HAP-1 (cell line): ENCODE measurements at regions not wholly inside any gene's neighbourhood (a gene's known extent, or its start where the extent isn't known, plus 50 kb on each side); places are given as distances from the start of the nearest gene placed in this dataset.

Experiments used
- DNase-seq, 2 experiments: peaks; one replicate each; pipeline ENCODE4 v3.0.0-alpha.2; 2016 to 2020; ENCODE audit warnings: low spot score in 2 of 2
- H3K27me3 ChIP-seq: fragments of 250-450 bp; sonication (Bioruptor Pico); 2 replicates; pipeline ENCODE4 v1.5.1; 2020; ENCODE audit warnings: low read depth, mild to moderate bottlenecking, moderate library complexity
- H3K36me3 ChIP-seq: fragments of 250-450 bp; sonication (Bioruptor Pico); replicated peaks from 2 replicates; pipeline ENCODE4 v1.5.1; 2020; ENCODE audit warnings: mild to moderate bottlenecking
- H3K4me1 ChIP-seq: fragments of 250-450 bp; sonication (Bioruptor Pico); 2 replicates; pipeline ENCODE4 v1.5.1; 2020; ENCODE audit warnings: mild to moderate bottlenecking
- H3K4me3 ChIP-seq: fragments of 250-450 bp; sonication (Bioruptor Pico); 2 replicates; pipeline ENCODE4 v1.5.1; 2020; ENCODE audit warnings: mild to moderate bottlenecking, moderate library complexity
- H3K9me3 ChIP-seq: fragments of 250-450 bp; sonication (Bioruptor Pico); 2 replicates; pipeline ENCODE4 v1.5.1; 2020; ENCODE audit warnings: mild to moderate bottlenecking, moderate library complexity
- in situ Hi-C: fragments of 300-500 bp; cut with MboI; formaldehyde crosslinking; loops from 3 replicates; pipeline ENCODE4 v1.14.3; 2020; ENCODE audit warnings: low sequenced_read_pairs, inconsistent platforms, mixed read lengths

GRCh38 chrX:10755439-10756334 lies 135.3 kb upstream of the MID1 start:
- peak; percentile 8 to 26 for DNase-seq
- Histone ChIP-seq H3K27me3 (no peaks in the 10 kb centered on the region), H3K4me3 (no peak overlapping the region), H3K36me3 (no peaks in the 10 kb centered on the region), H3K4me1 (peaks cover 11% of the 10 kb centered on the region), H3K9me3 (no peaks in the 10 kb centered on the region)
- in situ Hi-C loops: no loop called here

GRCh38 chrX:10756441-10756840 lies 136.1 kb upstream of the MID1 start:
- in situ Hi-C loops: no loop called here
- DNase-seq: peak in 1 of 2 experiments; percentile 8
- H3K27me3 ChIP-seq: no peaks in the 10 kb centered on the region
- no peak overlapping the region for H3K4me3 ChIP-seq
- no peaks in the 10 kb centered on the region for H3K9me3 ChIP-seq
- H3K36me3 ChIP-seq: no peaks in the 10 kb centered on the region
- peaks cover 11% of the 10 kb centered on the region for H3K4me1 ChIP-seq

GRCh38 chrX:10759141-10759799 lies 138.9 kb upstream of the MID1 start:
- H3K27me3 ChIP-seq: no peaks in the 10 kb centered on the region
- no peak overlapping the region for H3K4me3 ChIP-seq
- in situ Hi-C loops: no loop called here

GRCh38 chrX:10761447-10761846 lies 141.1 kb upstream of the MID1 start:
- Histone ChIP-seq H3K36me3 (no peaks in the 10 kb centered on the region), H3K4me1 (no peaks in the 10 kb centered on the region), H3K27me3 (no peaks in the 10 kb centered on the region), H3K9me3 (no peaks in the 10 kb centered on the region), H3K4me3 (no peak overlapping the region)
- DNase-seq: no peak
- in situ Hi-C loops: no loop called here

More at GRCh38 chrX:10759141-10759799, 138.9 kb upstream of the MID1 start:
- Histone ChIP-seq H3K36me3 (no peaks in the 10 kb centered on the region), H3K4me1 (peaks cover 11% of the 10 kb centered on the region), H3K9me3 (no peaks in the 10 kb centered on the region)
- DNase-seq: no peak

- in situ Hi-C loops: no loop called here
- DNase-seq: peak in 1 of 2 experiments; percentile 65
- Histone ChIP-seq H3K36me3 (no peaks in the 10 kb centered on the region), H3K27me3 (no peaks in the 10 kb centered on the region), H3K9me3 (no peaks in the 10 kb centered on the region), H3K4me3 (no peak overlapping the region), H3K4me1 (no peaks in the 10 kb centered on the region)
These were observed 148.8 kb upstream of the MID1 start for GRCh38 chrX:10769195-10769594.

GRCh38 chrX:10769696-10770619 lies 149.6 kb upstream of the MID1 start:
- H3K36me3 ChIP-seq: no peaks in the 10 kb centered on the region
- no peak overlapping the region for H3K4me3 ChIP-seq
- H3K9me3 ChIP-seq: no peaks in the 10 kb centered on the region
- H3K4me1 ChIP-seq: no peaks in the 10 kb centered on the region
- H3K27me3 ChIP-seq: no peaks in the 10 kb centered on the region
- DNase-seq: no peak
- in situ Hi-C loops: no loop called here

GRCh38 chrX:10773318-10773717 lies 152.9 kb upstream of the MID1 start:
- Histone ChIP-seq H3K36me3 (no peaks in the 10 kb centered on the region), H3K4me1 (no peaks in the 10 kb centered on the region), H3K4me3 (no peak overlapping the region), H3K27me3 (no peaks in the 10 kb centered on the region), H3K9me3 (no peaks in the 10 kb centered on the region)
- in situ Hi-C loops: no loop called here
- DNase-seq: no peak

GRCh38 chrX:10781847-10782530 lies 161.6 kb upstream of the MID1 start:
- DNase-seq: no peak
- Histone ChIP-seq H3K4me1 (peaks cover 4% of the 10 kb centered on the region; the same call in 1 of the 2 replicates), H3K9me3 (no peaks in the 10 kb centered on the region), H3K4me3 (no peak overlapping the region), H3K27me3 (no peaks in the 10 kb centered on the region), H3K36me3 (no peaks in the 10 kb centered on the region)
- in situ Hi-C loops: no loop called here

GRCh38 chrX:10783451-10783995 lies 163.1 kb upstream of the MID1 start:
- in situ Hi-C loops: no loop called here
- H3K4me3 ChIP-seq: no peak overlapping the region
- no peaks in the 10 kb centered on the region for H3K27me3 ChIP-seq
- H3K9me3 ChIP-seq: no peaks in the 10 kb centered on the region
- no peaks in the 10 kb centered on the region for H3K36me3 ChIP-seq
- DNase-seq: no peak
- peaks cover 4% of the 10 kb centered on the region; the same call in 1 of the 2 replicates for H3K4me1 ChIP-seq

GRCh38 chrX:10787264-10787663 lies 166.9 kb upstream of the MID1 start:
- no peak for DNase-seq
- no peaks in the 10 kb centered on the region for H3K9me3 ChIP-seq
- in situ Hi-C loops: no loop called here
- no peak overlapping the region for H3K4me3 ChIP-seq
- no peaks in the 10 kb centered on the region for H3K27me3 ChIP-seq
- H3K4me1 ChIP-seq: no peaks in the 10 kb centered on the region
- H3K36me3 ChIP-seq: no peaks in the 10 kb centered on the region

GRCh38 chrX:10794203-10794630 lies 173.8 kb upstream of the MID1 start:
- no peak for DNase-seq
- in situ Hi-C loops: no loop called here
- Histone ChIP-seq H3K9me3 (no peaks in the 10 kb centered on the region; the same call in 1 of the 2 replicates), H3K36me3 (no peaks in the 10 kb centered on the region), H3K4me1 (no peaks in the 10 kb centered on the region), H3K27me3 (no peaks in the 10 kb centered on the region), H3K4me3 (no peak overlapping the region)

- no peaks in the 10 kb centered on the region for H3K36me3 ChIP-seq
- H3K9me3 ChIP-seq: no peaks in the 10 kb centered on the region; the same call in 1 of the 2 replicates
- DNase-seq: no peak
- no peaks in the 10 kb centered on the region for H3K4me1 ChIP-seq
- H3K4me3 ChIP-seq: no peak overlapping the region
- in situ Hi-C loops: no loop called here
- no peaks in the 10 kb centered on the region for H3K27me3 ChIP-seq
These were observed 175.3 kb upstream of the MID1 start for GRCh38 chrX:10795721-10796120.

GRCh38 chrX:10797466-10797865 lies 177.1 kb upstream of the MID1 start:
- Histone ChIP-seq H3K36me3 (no peaks in the 10 kb centered on the region), H3K4me1 (no peaks in the 10 kb centered on the region), H3K4me3 (no peak overlapping the region), H3K27me3 (no peaks in the 10 kb centered on the region), H3K9me3 (no peaks in the 10 kb centered on the region; the same call in 1 of the 2 replicates)
- in situ Hi-C loops: no loop called here
- no peak for DNase-seq
